HCT116 (cell line): ENCODE measurements at regions not wholly inside any gene's neighbourhood (a gene's known extent, or its start where the extent isn't known, plus 50 kb on each side); places are given as distances from the start of the nearest gene placed in this dataset.

ENCODE experiments used
- ATAC-seq: fragments of 200-7000 bp; cut with Tn5 transposase; 2 replicates; pipeline ENCODE4 v1.9.1; 2020; ENCODE audit warnings: mild to moderate bottlenecking, moderate library complexity
- BruUV-seq: library from RNA; stranded (reverse); fragments of 400-500 nt; replicated peaks from 2 replicates; lab custom pipeline; 2021; lab: Mats Ljungman, UMichigan
- CTCF ChIA-PET: fragments of 300-600 bp; sonication (Branson Sonifier 250); formaldehyde crosslinking; loops from one replicate; lab custom pipeline; 2021; ENCODE audit warnings: antibody characterized with exemption; lab: Charles Lee
- POLR2A ChIA-PET: fragments of 300-600, 350-600 bp; sonication (Branson Sonifier 250); formaldehyde crosslinking; loops from one replicate; lab custom pipeline; 2021; ENCODE audit warnings: antibody characterized with exemption; lab: Charles Lee
- RAD21 ChIA-PET, 2 experiments: fragments of 300-600 bp; sonication (Branson Sonifier 250); formaldehyde crosslinking; loops; one replicate each; lab custom pipeline; 2023; ENCODE audit warnings: low total read pairs in 2 of 2; ENCODE audit not compliant: uncharacterized antibody in 2 of 2, unreplicated experiment in 2 of 2, low non-redundant PET in 1 of 2; lab: Charles Lee
- DNase-seq: peaks from one replicate; pipeline ENCODE4 v3.0.0-alpha.2; 2010; ENCODE audit warnings: low read depth, low spot score
- H2AFZ ChIP-seq: fragments of 200-600 bp; shearing (Covaris generic), sonication (generic); 2 replicates; pipeline ENCODE4 v1.6.1; 2017; ENCODE audit warnings: low read depth, mixed run types, mixed read lengths, antibody characterized with exemption, low read length; ENCODE audit not compliant: poor library complexity, severe bottlenecking
- H3K27ac ChIP-seq: 2 replicates; pipeline ENCODE4 v1.5.1; 2012; ENCODE audit warnings: low read depth, low read length
- H3K27me3 ChIP-seq: fragments of 200-600 bp; sonication (generic); 2 replicates; pipeline ENCODE4 v1.6.1; 2016; ENCODE audit warnings: mixed run types, low read length, mixed read lengths; ENCODE audit not compliant: insufficient read depth
- H3K36me3 ChIP-seq, 2 experiments: fragments of 200-500 bp in 1 of 2; fragments of 200-600 bp in 1 of 2; sonication (Bioruptor generic) in 1 of 2; sonication (generic) in 1 of 2; 2 replicates each; pipeline versions ENCODE4 v1.5.1 to v1.6.1; 2014 to 2016; ENCODE audit warnings: low read length in 2 of 2, inconsistent platforms in 1 of 2, mixed read lengths in 1 of 2, mixed run types in 1 of 2; ENCODE audit not compliant: insufficient read depth in 2 of 2, control insufficient read depth in 1 of 2
- H3K4me1 ChIP-seq, 2 experiments: fragments of 200-600 bp in 1 of 2; sonication (generic) in 1 of 2; 2 replicates each; pipeline versions ENCODE4 v1.5.1 to v1.6.1; 2012 to 2017; ENCODE audit warnings: low read length in 2 of 2, inconsistent platforms in 1 of 2, mild to moderate bottlenecking in 1 of 2, mixed read lengths in 1 of 2, mixed run types in 1 of 2, moderate library complexity in 1 of 2; ENCODE audit not compliant: insufficient read depth in 2 of 2, control insufficient read depth in 1 of 2
- H3K4me2 ChIP-seq: fragments of 200-600 bp; sonication (generic); 2 replicates; pipeline ENCODE4 v1.6.1; 2017; ENCODE audit warnings: mixed run types, low read length, mixed read lengths
- H3K4me3 ChIP-seq, 2 experiments: fragments of 200-600 bp in 1 of 2; sonication (generic) in 1 of 2; replicated peaks in 1 of 2; 2 replicates each; pipeline ENCODE4 v1.5.1; 2011 to 2016; ENCODE audit warnings: low read length in 2 of 2, control low read depth in 1 of 2, low read depth in 1 of 2, mild to moderate bottlenecking in 1 of 2, mixed read lengths in 1 of 2, mixed run types in 1 of 2
- H3K79me2 ChIP-seq: fragments of 200-600 bp; sonication (generic); 2 replicates; pipeline ENCODE4 v1.6.1; 2017; ENCODE audit warnings: mild to moderate bottlenecking, mixed run types, low read length, moderate library complexity, mixed read lengths; ENCODE audit not compliant: insufficient read depth
- H3K9ac ChIP-seq: fragments of 200-600 bp; sonication (generic); 2 replicates; pipeline ENCODE4 v1.6.1; 2016; ENCODE audit warnings: low read length, mixed read lengths
- H3K9me2 ChIP-seq: fragments of 200-600 bp; sonication (generic), shearing (Covaris generic); 2 replicates; pipeline ENCODE4 v1.6.1; 2017; ENCODE audit warnings: mixed run types, mild to moderate bottlenecking, moderate library complexity; ENCODE audit not compliant: insufficient read depth
- H3K9me3 ChIP-seq, 2 experiments: fragments of 200-500 bp in 1 of 2; fragments of 200-600 bp in 1 of 2; sonication (Bioruptor generic) in 1 of 2; sonication (generic) in 1 of 2; 2 replicates each; pipeline ENCODE4 v1.6.1; 2014 to 2017; ENCODE audit warnings: low read length in 2 of 2, mixed read lengths in 2 of 2, inconsistent platforms in 1 of 2, low read depth in 1 of 2, mild to moderate bottlenecking in 1 of 2, mixed run types in 1 of 2, moderate library complexity in 1 of 2; ENCODE audit not compliant: control insufficient read depth in 1 of 2, insufficient read depth in 1 of 2
- H4K20me1 ChIP-seq: fragments of 200-600 bp; sonication (generic), shearing (Covaris generic); 2 replicates; pipeline ENCODE4 v1.6.1; 2017; ENCODE audit warnings: mixed run types, mild to moderate bottlenecking, moderate library complexity; ENCODE audit not compliant: insufficient read depth
- ATF3 ChIP-seq: IDR thresholded peaks from 2 replicates; pipeline ENCODE4 v1.6.1; 2012
- EGR1 ChIP-seq: IDR thresholded peaks from 2 replicates; pipeline ENCODE4 v1.6.1; 2012; ENCODE audit warnings: low read depth
- EZH2 ChIP-seq: fragments of 200-600 bp; sonication (generic); IDR thresholded peaks from 2 replicates; pipeline ENCODE4 v1.6.1; 2017; ENCODE audit warnings: antibody characterized with exemption, mixed run types
- REST ChIP-seq: IDR thresholded peaks from 2 replicates; pipeline ENCODE4 v1.6.1; 2012; ENCODE audit warnings: low read depth
- SIN3A ChIP-seq: IDR thresholded peaks from 2 replicates; pipeline ENCODE4 v1.6.1; 2012; ENCODE audit warnings: low read depth
- SP1 ChIP-seq: IDR thresholded peaks from 2 replicates; pipeline ENCODE4 v1.6.1; 2012; ENCODE audit warnings: low read depth
- intact Hi-C: fragments of 100-400 bp; cut with micrococcal nuclease; formaldehyde crosslinking; loops from 2 replicates; pipeline ENCODE4 v1.10.0; 2022

- TF ChIP-seq REST (no peak), ATF3 (no peak), EGR1 (no peak), EZH2 (no peak), SIN3A (no peak)
These were observed 446.7 kb downstream of the DMRTA1 start (continued) for GRCh38 chr9:22893196-22893843.

GRCh38 chr9:22898591-22898990 is 452.0 kb downstream of the DMRTA1 start:
- H3K4me3 ChIP-seq: no peak overlapping the region
- H3K9me3 ChIP-seq: peaks cover 5 to 16% of the 10 kb centered on the region in 2 experiments; a peak in 2 of 4 replicates
- ATAC-seq: no peak
- CTCF ChIA-PET: no interaction called here
- intact Hi-C loops: no loop called here
- H3K79me2 ChIP-seq: no peaks in the 10 kb centered on the region
- H3K36me3 ChIP-seq: no peaks in the 10 kb centered on the region
- H3K9me2 ChIP-seq: no peaks in the 10 kb centered on the region
- H3K4me1 ChIP-seq: no peaks in the 10 kb centered on the region
- no peaks in the 10 kb centered on the region for H4K20me1 ChIP-seq
- POLR2A ChIA-PET: no interaction called here
- H3K9ac ChIP-seq: no peak overlapping the region
- no peak overlapping the region for H3K27ac ChIP-seq
- no peak for TF ChIP-seq SP1
- TF ChIP-seq, all 23 proteins: peak for 0
- H3K4me2 ChIP-seq: no peak overlapping the region
- no peak for DNase-seq
- no peak overlapping the region for H2AFZ ChIP-seq
- no peaks in the 10 kb centered on the region for H3K27me3 ChIP-seq
- BruUV-seq: no TSS peak
- RAD21 ChIA-PET: no interaction called here
